Activated CD4-positive, alpha-beta T cell treated with anti-CD3 and anti-CD28 coated beads for 4 hours (primary cell): ENCODE measurements at regions not wholly inside any gene's neighbourhood (a gene's known extent, or its start where the extent isn't known, plus 50 kb on each side); places are given as distances from the start of the nearest gene placed in this dataset.

Experiments
- DNase-seq, 2 donors: peaks; one replicate each; pipeline ENCODE4 v3.0.0-alpha.2; 2020

DNA sequence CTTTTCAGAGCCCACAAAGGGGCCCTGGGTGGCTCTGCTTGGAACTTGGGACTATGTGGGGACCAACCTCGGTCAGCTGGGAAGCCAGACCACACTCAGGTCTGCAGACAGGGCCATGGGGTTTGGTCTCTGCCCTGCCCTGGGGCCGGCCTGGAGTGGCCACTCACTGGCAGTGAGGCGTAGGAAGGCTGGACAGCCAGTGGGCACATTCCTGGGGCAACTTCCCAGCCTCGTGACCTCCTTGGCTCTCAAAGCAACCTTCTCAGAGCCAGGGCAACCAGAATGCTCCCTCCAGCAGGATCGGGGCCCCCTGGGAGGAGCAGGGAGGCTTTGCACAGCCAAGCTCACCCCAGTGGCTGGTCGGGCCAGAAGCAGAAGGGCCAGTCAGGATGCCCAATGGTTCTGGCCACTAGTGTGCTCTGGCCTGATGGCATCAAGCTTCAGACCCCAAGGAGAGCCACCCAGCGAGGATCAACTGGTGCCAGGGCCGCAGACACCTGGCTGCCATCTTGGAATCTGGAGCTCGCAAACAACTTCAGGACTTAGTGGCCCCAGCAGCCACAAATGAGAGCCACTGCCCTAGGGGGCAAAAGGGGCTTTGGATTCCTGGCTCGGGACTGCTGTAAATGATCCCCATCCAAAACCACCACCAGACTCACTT, 87.1 kb downstream of the MYEOV start:
- no peak for DNase-seq

DNA sequence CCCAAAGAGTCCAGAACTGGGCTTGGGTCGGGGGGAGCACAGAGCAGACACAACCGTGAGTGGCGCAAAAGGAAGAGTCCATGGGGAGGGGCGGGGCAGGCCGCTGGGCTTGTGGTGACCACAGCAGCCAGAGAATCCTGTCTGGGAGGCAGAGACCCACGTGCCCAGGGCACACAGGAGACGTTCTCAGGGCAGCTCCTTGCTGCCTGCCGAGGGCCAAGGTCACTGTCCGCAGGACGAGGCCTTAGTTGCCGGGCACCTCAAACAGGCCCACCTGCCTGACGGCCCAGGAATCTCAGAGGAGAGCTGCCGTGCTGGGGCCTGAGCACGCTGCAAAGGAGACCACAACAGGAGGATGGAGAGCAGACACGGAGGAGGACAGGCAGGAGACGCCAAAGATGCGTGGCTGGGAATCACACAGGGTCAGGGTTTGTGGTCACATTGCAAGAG, 87.8 kb downstream of the MYEOV start:
- DNase-seq, result no peak

DNA sequence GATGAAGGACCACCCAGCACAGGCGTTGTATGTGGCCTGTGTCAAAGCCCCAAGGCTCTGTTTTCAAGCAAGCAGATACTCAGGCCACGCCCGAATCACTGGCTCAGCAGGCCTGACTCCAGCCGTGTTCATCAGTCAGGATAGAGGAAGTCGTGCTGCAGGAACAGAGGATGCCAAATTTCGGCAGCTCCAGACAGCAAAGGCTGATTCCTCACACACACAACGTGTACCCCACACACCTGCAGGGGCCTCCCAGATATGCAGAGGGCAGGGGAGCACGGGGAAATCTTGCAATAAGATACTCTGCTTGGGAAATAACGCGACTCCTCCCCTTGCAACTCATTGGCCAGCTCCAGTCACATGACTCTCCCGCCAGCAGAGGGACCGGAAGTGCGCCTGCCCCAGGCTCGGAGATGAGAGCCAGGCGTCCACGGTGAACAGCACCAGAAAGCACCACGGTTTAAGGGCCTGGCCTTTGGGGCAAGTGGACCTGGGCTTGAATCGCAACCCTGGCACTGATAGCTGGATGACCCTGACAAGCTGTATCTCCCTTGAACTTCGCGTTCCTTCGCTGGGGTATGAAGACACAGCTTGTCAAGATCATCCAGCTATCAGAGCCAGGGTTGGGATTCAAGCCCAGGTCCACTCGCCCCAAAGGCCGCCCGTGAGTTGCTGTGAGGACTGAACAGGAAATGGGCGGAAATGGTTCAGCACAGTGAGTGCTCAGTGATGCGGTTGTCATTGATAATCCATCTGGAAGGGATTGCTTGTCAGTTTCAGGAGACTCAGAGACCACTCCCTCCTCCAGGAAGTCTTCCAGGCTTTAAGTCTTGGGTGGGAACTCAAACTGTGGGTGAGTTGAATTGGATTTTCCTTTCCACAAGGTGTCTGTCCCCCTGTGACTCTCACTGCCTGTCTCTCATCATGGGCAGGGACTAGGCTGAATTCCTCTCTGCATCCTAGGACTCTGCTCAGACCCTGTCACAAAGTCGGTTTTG, 88.5 kb downstream of the MYEOV start:
- no peak for DNase-seq

DNA sequence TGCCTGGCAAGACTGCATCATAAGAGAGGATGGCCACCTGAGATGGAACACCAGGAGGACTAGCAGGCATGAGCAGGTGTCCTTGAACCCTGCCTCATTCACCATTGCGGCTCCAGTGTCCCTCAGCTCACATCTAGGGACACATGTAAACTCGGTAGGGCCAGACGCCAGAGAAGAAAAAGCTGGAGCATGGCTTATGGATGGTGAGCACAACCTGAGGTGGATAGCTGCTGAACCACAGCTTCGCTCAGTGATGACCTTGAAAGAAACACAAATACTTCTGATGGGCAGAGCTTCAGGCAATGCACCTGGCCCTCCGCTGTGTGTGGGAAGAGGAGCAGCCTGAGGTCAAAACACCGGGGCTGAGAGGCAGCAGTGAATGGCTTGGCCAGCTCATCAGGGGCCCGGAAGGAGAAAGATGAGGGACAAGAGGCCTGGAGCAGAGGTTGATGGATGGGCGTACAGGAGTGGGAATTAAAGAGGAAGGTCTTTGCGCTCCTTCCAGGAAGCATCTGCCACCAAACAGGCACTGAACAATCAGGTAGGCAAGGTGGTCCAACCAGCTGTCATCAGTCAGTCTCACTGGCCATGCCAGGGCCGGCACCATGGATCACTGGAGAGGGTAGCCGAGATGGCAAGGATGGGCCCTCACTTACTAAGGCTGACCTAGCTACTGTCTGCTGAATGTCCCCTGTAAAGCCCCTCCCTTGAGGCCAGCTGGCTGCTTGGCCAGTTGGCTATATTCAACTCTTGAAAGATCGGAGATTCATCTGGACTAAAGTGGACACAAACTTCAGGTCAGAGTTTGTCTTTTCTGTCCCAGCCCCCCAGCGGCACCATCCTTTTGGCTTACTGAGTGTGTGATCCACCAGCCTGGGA, 89.7 kb downstream of the MYEOV start:
- no peak for DNase-seq

DNA sequence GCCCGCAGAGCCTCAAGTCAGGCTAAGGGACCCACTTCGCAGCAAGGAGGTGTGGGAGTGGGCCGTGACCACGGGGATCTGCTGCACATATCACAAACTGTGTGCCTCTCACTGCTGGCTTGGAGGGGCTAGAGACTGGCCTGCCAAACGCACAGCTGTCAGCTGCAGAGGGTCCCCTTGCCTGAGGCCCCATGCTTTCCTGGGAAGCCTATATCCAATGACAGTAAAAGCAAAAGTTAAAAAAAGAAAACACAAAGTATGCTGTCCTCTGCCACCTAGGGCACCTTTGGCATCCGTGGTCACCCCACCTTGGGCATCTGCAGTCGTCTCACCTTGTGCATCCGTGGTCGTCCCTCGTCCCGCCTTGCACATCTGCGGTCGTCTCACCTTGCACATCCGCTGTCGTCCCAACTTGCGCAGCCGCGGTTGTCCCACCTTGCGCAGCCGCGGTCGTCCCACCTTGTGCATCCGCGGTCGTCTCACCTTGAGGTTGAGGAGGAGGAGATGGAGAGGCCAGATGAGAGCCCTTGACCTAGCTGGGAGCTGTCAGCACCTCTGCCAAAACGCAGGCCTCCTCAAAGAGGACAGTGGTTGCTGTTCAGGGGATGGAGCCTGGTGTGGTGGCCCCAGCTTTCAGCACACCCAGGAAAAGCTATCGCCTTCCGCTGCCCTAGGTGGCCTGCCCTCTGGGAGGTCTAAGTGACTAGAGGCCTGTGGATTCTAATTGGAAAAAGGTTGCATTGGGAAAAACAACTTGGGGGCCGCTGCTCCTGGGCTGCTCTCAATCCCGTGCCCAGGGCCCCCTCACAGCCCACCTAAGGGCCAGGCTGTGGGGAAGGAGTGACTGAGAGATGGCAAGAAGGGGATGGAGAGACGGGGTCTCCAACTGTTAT, 90.5 kb downstream of the MYEOV start:
- no peak for DNase-seq

DNA sequence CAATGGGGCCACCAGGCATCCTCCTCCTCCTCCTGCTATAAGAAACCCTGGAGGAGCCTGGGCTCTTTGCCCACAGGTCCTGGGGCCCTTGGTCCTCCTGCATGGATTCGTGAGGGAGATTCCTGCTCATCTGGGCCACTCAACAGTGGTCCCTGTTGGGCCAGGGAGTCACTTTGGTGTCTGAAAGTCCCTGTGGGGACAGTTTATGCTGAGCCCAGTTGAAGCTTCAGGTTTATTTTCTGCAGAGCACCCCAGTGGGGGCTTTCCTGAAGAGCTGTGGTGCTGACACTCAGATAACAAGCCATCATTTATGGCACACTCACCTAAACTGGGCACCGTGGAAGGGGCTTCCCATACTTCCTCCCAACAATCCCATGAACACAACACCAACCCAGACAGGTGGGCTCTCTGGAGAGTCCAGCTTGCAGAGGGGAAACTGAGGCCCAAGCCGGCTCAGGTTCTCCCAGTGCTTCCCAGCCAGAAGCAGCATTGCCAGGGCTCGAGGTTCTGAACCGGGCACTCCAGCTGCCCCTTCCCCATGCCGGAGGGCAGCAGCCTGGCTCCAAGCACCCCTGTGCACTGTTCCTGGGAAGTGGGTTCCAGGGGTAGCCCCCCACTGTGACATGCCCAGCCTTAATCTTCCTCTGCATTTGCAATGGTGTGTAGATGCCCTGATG, 91.3 kb downstream of the MYEOV start:
- no peak for DNase-seq

DNA sequence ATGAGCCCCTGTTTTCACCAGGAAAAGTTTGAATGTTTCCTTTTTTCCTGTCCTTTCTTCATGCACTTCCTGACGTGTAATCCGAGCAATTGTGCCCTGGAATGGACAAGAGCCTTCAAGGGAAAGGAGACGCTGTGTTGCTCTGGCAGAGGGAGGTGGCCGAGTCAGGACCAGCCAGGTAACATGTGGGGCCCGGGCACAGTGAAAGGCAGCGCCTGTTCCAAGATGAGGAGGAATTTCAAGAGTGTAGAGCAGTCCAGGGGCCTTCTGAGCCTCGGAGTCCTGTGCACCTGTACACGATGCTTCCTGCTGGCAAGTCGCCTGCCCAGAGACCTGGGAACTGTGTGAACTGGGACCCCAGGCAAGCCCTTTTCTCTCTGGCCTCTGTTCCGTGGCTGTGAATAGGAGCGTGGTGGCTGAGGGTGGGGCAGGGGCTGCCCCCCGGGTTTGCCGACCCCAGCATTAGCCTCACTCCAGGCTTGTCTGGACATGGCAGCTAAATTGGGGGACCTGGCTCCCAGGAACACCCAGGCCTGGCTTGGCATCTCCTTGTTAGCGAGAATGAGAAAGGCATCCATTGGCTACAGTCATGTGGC, 92.0 kb downstream of the MYEOV start:
- no peak for DNase-seq

DNA sequence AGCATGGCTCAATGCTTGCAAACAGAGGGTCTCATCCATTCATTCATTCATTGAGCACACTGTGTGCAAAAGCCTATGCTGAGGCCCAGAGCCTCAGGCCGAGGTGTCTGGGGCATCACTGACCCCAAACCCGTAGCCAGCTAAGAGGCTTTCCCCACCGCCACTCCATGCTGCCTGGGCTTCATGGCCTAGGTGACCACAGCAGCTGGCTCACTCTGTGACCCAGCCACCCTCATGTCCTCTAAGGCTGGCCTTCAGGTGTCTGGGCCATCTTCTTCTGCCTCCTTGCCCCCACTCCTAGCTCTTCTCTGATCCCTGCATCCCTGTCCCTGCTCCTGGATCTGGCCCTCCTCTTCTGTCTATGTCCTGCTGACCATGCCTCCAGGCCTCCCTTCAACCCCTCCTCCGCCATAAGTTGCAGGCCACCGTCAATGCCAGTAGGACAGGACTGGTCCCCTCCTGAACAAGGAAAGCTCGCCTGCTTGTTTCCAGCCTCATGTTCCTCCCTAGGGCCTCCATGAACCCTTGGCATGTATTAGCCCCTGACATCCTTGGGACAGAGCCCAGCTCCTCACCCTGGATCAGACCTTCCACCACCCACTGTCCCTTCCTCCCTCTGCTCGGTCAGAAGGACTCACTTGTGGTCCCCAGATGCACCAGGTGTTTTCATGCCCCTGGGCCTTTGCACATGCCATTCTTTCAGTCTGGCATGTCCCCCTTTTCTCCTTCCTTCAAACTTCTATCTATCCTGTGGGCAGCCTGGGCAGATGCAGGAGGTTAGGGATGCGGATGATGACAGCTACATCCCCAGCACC, 92.8 kb downstream of the MYEOV start:
- no peak for DNase-seq

DNA sequence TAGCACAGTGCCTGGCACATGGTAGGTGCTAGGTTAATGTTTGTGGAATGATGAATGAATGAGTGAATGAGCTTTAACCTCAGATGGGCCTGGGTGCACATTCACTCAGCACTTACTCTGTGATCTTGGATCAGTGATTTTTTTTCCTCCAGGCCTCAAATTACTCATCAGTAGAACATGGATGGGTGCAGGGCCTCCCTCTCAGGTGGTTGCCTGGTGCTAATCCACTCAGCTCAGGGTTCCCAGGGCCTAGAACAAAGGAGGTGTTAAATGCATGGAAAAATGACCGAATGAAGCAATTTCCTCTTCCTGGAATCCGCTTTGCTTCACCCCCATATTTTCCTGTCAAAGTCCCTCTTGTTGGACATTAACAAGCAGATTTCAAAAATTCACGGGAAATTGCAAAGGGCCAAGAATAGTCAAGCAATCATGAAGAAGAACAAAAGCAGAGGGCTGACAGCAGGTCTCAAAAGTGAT, 93.5 kb downstream of the MYEOV start:
- no peak for DNase-seq

DNA sequence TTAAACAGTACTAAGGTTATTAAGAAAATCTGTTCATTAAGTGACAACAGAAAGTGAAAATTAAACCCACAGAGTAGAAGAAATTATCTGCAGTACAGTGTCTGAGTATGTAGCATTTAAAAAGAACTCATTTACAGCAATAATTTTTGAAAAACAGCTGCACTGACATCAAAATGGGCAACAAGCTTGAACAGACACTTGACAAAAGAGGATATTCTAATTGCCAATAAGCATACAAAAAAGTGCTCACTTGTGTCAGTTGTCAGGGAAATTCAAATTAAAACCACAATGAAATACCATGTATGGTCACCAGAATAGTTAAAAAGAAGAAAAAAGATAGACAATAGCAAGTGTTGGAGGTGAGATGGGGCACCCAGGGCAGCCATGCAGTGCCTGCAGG, 93.3 kb upstream of the LINC01488 start:
- no peak for DNase-seq

DNA sequence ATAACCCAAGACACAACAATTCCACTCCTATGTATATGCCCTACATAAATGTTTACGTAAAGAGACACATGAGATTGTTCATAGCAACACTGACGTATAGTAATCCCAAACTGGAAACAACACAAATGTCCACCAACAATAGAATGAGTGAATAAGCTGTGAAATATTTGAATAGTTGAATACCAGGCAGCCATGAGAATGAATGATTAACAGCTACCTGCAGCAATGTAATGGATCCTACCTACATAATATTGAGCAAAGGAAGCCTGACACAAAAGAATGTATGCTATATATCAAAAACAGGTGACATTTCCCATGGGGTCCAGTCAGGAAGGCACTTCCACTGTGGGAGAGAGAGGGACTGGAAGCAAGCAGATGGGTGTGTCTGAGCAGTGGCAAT, 92.8 kb upstream of the LINC01488 start:
- no peak for DNase-seq

DNA sequence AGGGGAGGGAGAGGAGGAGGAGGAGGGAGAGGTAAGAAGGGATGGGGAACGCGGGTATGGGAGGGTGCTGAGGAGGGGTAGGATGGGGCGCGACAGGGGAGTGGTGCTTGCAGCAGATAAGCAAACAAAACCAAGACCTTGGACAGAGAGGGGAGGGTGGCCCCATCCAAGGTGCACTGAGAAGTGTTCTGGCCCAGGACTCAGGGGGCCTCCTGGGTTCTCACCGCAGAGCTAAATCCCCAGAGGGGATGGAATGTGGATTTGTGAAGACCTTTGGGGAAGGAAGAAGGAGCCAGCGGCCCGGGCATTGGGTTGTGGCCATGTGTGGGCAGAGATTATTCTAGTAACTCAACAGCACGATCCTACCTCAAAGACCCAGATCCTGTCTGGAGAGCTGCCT, 90.9 kb upstream of the LINC01488 start:
- no peak for DNase-seq

DNA sequence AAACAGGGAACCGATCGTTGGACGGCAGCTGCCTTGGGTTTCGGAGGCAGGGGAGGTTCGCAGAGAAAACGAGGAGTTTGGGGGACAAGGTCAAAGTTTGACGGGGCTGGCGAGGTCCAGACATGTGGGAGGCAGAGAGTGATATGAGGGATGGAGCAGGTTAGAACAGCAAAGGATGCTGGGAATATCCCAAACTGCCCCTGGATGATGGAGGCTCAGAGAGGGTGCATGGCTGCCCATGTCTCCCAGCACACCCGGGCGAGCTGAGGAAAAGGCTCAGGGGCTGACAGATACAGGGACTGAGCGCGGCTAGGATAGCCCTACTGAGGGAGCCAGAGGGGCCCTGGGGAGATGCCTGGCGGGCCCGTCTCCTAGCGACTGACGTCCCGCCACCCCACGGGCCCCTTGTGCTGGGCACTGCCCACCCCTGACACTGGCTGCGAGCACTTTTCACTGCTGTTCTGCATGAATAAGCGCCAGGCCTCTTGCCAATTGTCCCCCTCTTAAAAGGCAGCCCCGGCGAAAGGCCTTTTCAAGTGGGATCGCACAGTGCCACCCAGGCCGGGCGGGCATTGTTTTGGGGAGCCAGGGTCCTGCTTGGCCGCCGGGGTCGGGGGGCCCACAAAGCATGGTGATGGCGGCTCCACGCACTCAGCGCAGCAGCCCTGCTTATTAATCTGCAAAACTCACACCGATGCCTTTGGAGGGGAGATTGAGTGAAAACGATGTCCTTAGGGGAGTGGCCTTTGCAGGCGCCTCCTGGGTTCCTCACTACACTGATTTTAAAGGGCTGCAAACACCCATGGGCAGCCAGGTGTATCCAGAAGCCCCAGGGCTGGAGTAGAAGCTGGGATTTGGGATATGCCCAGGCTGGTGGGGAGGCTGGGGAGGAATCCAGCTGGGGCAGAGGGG, 90.0 kb upstream of the LINC01488 start:
- no peak for DNase-seq

DNA sequence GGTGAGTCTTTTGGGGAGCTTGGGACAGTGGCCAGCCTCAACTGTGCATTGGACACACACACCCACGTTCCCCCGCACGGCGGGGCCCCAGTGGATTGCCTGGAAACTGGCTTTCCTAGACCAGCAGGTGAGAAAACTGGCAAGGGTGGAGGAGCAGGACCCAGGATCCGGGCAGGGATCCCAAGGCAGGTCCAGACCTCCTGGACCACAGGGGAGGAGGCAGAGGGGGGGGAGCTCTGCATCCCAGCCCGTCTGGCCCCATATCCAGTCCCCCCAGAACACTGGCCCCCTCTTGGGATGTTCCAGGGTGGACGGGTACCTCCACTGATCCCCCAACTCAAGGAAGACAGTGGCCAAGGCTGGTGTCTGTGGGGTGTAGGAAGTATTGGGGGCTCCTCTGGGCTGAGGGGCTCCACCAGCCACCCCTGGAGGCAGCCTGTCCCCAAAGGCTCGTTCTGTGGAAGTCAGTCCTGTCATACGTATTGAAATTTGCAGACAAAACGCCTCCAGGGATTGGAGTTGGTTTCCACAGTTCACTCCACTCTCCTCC, 89.3 kb upstream of the LINC01488 start:
- no peak for DNase-seq

DNA sequence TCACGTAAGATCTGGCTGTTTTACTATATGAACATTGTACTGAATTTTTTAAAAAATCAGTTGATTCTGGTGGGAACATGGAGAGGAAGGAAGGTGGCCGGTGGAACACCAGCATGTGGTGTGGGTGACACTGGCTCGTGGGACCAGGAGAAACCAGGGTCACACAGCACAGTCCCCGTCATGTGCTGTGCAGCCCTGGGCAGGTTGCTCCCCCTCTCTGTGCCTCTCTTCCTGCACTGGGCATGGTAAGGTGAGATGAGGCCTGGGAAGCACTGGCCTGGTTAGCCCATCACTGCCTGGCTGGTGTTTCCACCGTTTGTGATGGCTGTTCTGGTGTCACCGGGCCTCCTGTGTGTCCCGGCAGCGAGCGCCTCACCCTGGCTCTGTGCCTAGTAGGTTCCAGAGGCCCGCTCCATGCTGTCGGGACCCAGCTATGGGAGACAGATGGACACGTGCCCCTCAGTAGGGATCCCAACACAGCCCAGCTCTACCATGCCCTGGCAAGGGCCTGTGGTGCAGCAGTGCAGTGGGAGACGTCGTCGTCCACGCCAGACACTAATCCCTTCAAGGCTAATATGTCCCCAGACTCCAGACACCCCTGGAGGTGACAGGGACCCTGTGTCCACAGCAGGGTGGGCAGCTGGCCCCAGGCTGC, 88.2 kb upstream of the LINC01488 start:
- no peak for DNase-seq

DNA sequence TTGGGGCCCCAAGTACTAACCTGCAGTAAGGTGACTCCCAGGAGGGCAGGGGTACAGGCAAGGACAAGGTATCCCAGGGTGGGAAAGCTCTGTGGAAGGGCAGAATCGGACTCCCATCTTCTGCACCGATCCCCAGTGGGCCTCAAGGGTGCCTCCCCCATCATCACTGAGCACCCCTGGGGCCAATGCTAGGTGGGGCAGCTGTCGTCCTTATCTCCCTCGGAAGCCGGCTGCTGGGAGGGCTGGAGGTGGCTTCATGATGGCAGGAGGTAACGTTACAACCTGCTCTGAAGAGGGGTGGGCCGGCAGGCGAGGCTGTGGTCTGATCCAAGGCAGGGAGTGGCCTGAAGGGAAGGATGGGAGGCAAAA, 87.6 kb upstream of the LINC01488 start:
- no peak for DNase-seq

DNA sequence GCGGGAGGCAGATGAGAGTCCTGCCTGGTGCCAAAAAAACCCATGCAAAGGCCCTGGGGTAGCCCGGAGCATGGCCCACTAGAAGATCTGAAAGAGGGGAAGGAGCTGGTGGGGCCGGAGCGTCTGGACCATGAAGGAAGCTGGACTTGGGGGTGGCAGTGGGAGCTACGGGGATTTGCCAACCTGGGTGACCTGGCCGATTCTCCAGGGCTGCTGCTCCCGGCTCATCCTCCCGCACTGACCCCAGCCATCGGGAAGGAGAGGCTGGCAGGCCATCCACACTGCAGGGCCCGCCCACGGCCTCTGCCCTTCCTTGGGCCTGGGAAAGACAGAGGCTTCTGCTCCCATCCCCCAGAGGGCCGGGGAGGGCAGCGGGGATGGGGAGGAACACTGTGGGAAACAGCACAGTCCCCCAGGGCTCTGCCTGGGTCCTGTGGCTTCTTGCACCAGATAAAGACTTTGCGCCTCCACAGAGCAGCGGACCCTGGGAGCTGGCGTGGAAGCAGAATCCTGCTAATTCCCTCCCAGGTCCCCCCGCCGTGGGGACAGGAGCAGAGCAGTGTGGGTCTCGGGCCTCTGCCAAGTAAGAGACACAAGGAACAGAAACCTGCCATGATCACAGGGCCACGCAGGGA, 87.1 kb upstream of the LINC01488 start:
- no peak for DNase-seq

DNA sequence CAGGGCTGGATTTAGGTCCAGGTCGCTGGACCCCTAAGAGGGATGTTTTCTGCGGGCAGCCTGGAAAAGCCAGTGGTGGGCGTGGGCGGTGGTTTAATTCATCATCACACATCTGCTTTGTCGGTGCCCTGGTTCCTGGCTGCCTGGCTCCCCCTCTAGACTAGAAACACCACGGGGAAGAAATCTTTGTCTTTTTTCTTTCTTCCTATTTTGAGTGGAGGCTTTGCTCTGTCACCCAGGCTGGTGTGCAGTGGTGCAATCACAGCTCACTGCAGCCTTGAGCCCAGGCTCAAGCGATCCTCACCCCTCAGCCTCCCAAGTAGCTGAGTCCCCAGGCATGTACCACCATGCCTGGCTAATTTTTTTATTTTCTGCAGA, 86.6 kb upstream of the LINC01488 start:
- DNase-seq, result no peak
